Liver (tissue), 8 donors: ENCODE measurements at regions not wholly inside any gene's neighbourhood (a gene's known extent, or its start where the extent isn't known, plus 50 kb on each side); places are given as distances from the start of the nearest gene placed in this dataset.

Source experiments
- DNase-seq: peaks from one replicate; pipeline ENCODE4 v3.0.0-alpha.2; 2017; ENCODE audit warnings: low spot score
- H3K27ac ChIP-seq, 2 donors: one replicate each; pipeline ENCODE4 v1.7.0; 2013; ENCODE audit warnings: inconsistent platforms in 2 of 2, low read length in 2 of 2, control low read depth in 1 of 2, low read depth in 1 of 2, mild to moderate bottlenecking in 1 of 2
- H3K27me3 ChIP-seq, 4 donors: one replicate each; pipeline versions ENCODE4 v1.6.1 to v1.7.0; 2013; ENCODE audit warnings: low read length in 3 of 4, inconsistent platforms in 1 of 4, mild to moderate bottlenecking in 1 of 4, moderate library complexity in 1 of 4; ENCODE audit not compliant: control insufficient read depth in 4 of 4, insufficient read depth in 4 of 4
- H3K36me3 ChIP-seq, 4 donors: one replicate each; pipeline versions ENCODE4 v1.6.1 to v1.7.0; 2013; ENCODE audit warnings: low read length in 3 of 4, mild to moderate bottlenecking in 3 of 4, low read depth in 1 of 4, moderate library complexity in 1 of 4; ENCODE audit not compliant: control insufficient read depth in 4 of 4, insufficient read depth in 3 of 4
- H3K4me1 ChIP-seq, 4 donors: one replicate each; pipeline versions ENCODE4 v1.6.1 to v1.7.0; 2013; ENCODE audit warnings: low read length in 3 of 4, mild to moderate bottlenecking in 3 of 4, moderate library complexity in 1 of 4; ENCODE audit not compliant: control insufficient read depth in 4 of 4, insufficient read depth in 4 of 4
- H3K4me3 ChIP-seq, 3 donors: one replicate each; pipeline versions ENCODE4 v1.6.1 to v1.7.0; 2013; ENCODE audit warnings: low read length in 3 of 3, control low read depth in 1 of 3, low read depth in 1 of 3, mild to moderate bottlenecking in 1 of 3
- H3K9ac ChIP-seq, 2 donors: one replicate each; pipeline ENCODE4 v1.7.0; 2013; ENCODE audit warnings: low read length in 2 of 2, mild to moderate bottlenecking in 2 of 2, moderate library complexity in 2 of 2, control low read depth in 1 of 2, low read depth in 1 of 2
- H3K9me3 ChIP-seq, 4 donors: one replicate each; pipeline versions ENCODE4 v1.6.1 to v1.7.0; 2013; ENCODE audit warnings: low read length in 3 of 4; ENCODE audit not compliant: control insufficient read depth in 4 of 4
- ATF3 ChIP-seq: IDR thresholded peaks from 2 replicates; pipeline ENCODE4 v1.6.1; 2016; ENCODE audit warnings: antibody characterized with exemption
- CTCF ChIP-seq: fragments of 150-350 bp; IDR thresholded peaks from 2 replicates; pipeline ENCODE4 v1.5.1; 2017; ENCODE audit warnings: improper control_type of control experiment, low read depth, low read length; ENCODE audit not compliant: missing input control
- EGR1 ChIP-seq, 2 donors: IDR thresholded peaks; 2 replicates each; pipeline ENCODE4 v1.6.1; 2016 to 2018; ENCODE audit warnings: antibody characterized with exemption in 2 of 2, low read depth in 2 of 2
- FOXA1 ChIP-seq: IDR thresholded peaks from 2 replicates; pipeline ENCODE4 v1.6.1; 2016; ENCODE audit warnings: antibody characterized with exemption
- FOXA2 ChIP-seq: IDR thresholded peaks from 2 replicates; pipeline ENCODE4 v1.6.1; 2016; ENCODE audit warnings: antibody characterized with exemption
- GABPA ChIP-seq, 2 donors: IDR thresholded peaks in 1 of 2; conservative IDR thresholded peaks in 1 of 2; 2 replicates each; pipeline ENCODE4 v1.6.1; 2016; ENCODE audit warnings: antibody characterized with exemption in 2 of 2, mild to moderate bottlenecking in 1 of 2, moderate library complexity in 1 of 2
- HNF4A ChIP-seq, 2 donors: conservative IDR thresholded peaks; 2 replicates each; pipeline ENCODE4 v1.6.1; 2016; ENCODE audit warnings: antibody characterized with exemption in 2 of 2, mild to moderate bottlenecking in 2 of 2
- HNF4G ChIP-seq: IDR thresholded peaks from 2 replicates; pipeline ENCODE4 v1.6.1; 2016; ENCODE audit warnings: antibody characterized with exemption
- JUND ChIP-seq, 2 donors: IDR thresholded peaks; 2 replicates each; pipeline ENCODE4 v1.6.1; 2016; ENCODE audit warnings: antibody characterized with exemption in 2 of 2
- MAX ChIP-seq: IDR thresholded peaks from 2 replicates; pipeline ENCODE4 v1.6.1; 2016; ENCODE audit warnings: antibody characterized with exemption
- NR2F2 ChIP-seq: IDR thresholded peaks from 2 replicates; pipeline ENCODE4 v1.6.1; 2016; ENCODE audit warnings: antibody characterized with exemption
- RAD21 ChIP-seq, 2 donors: IDR thresholded peaks; 2 replicates each; pipeline ENCODE4 v1.6.1; 2016; ENCODE audit warnings: antibody characterized with exemption in 2 of 2, mild to moderate bottlenecking in 2 of 2
- REST ChIP-seq: IDR thresholded peaks from 2 replicates; pipeline ENCODE4 v1.6.1; 2016; ENCODE audit warnings: antibody characterized with exemption, mild to moderate bottlenecking
- RXRA ChIP-seq, 2 donors: IDR thresholded peaks; 2 replicates each; pipeline ENCODE4 v1.6.1; 2017 to 2018; ENCODE audit warnings: antibody characterized with exemption in 2 of 2, mild to moderate bottlenecking in 1 of 2
- SP1 ChIP-seq: IDR thresholded peaks from 2 replicates; pipeline ENCODE4 v1.6.1; 2018; ENCODE audit warnings: antibody characterized with exemption, mild to moderate bottlenecking
- TAF1 ChIP-seq: conservative IDR thresholded peaks from 2 replicates; pipeline ENCODE4 v1.6.1; 2016; ENCODE audit warnings: antibody characterized with exemption, mild to moderate bottlenecking
- YY1 ChIP-seq: IDR thresholded peaks from 2 replicates; pipeline ENCODE4 v1.6.1; 2016; ENCODE audit warnings: antibody characterized with exemption, mild to moderate bottlenecking
- ZBTB33 ChIP-seq: IDR thresholded peaks from 2 replicates; pipeline ENCODE4 v1.6.1; 2016; ENCODE audit warnings: antibody characterized with exemption
- WGBS: extraction: QIAGEN DNeasy Blood & Tissue Kit; methylation state at CpG from one replicate; pipeline ENCODE4 v1.1.7; 2013; 5-methylcytosine and 5-hydroxymethylcytosine counted together
- donor health status: healthy.
- donor health status: healthy.
- donor health status: healthy.
- donor health status: healthy.
- donor health status: healthy.

GRCh38 chr22:27193636-27194035, 536.2 kb downstream of the MIAT start:
- TF ChIP-seq HNF4G (no peak), FOXA1 (no peak), SP1 (no peak), MAX (no peak), REST (no peak), ZBTB33 (no peak), RXRA (IDR thresholded peaks at IDR 0.05) (no peak), YY1 (no peak), CTCF (no peak), NR2F2 (no peak), JUND (IDR thresholded peaks at IDR 0.05) (no peak), HNF4A (conservative IDR thresholded peaks at IDR 0.05) (no peak), ATF3 (no peak), EGR1 (IDR thresholded peaks at IDR 0.05; ENCODE audit: low read depth in 2 of 2) (no peak)
- no peaks in the 10 kb centered on the region for H3K27me3 ChIP-seq
- no peak for DNase-seq
- H3K4me3 ChIP-seq: no peak overlapping the region
- H3K9ac ChIP-seq: no peak overlapping the region
- peaks cover 0 to 10% (median 3%) of the 10 kb centered on the region in 4 donors for H3K9me3 ChIP-seq
- H3K36me3 ChIP-seq: no peaks in the 10 kb centered on the region
- no peak overlapping the region for H3K27ac ChIP-seq
- H3K4me1 ChIP-seq: no peaks in the 10 kb centered on the region
- WGBS: 75% methylated on average over 2 of the region's 2 CpGs

- peaks cover 0 to 10% (median 3%) of the 10 kb centered on the region in 4 donors for H3K9me3 ChIP-seq
- H3K9ac ChIP-seq: no peak overlapping the region
- H3K27me3 ChIP-seq: no peaks in the 10 kb centered on the region
- DNase-seq: no peak
- no peaks in the 10 kb centered on the region for H3K4me1 ChIP-seq
- H3K36me3 ChIP-seq: no peaks in the 10 kb centered on the region
- H3K4me3 ChIP-seq: no peak overlapping the region
- H3K27ac ChIP-seq: no peak overlapping the region
- WGBS: 49% methylated on average over 4 of the region's 4 CpGs
- no peak for TF ChIP-seq NR2F2
- TF ChIP-seq HNF4A (conservative IDR thresholded peaks at IDR 0.05): no peak
- TF ChIP-seq SP1: no peak
- TF ChIP-seq HNF4G: no peak
- no peak for TF ChIP-seq RAD21 (IDR thresholded peaks at IDR 0.05)
- TF ChIP-seq JUND (IDR thresholded peaks at IDR 0.05): no peak
- no peak for TF ChIP-seq CTCF
- TF ChIP-seq EGR1 (IDR thresholded peaks at IDR 0.05; ENCODE audit: low read depth in 2 of 2): no peak
- no peak for TF ChIP-seq FOXA2
- TF ChIP-seq TAF1: no peak
- TF ChIP-seq ZBTB33: no peak
- no peak for TF ChIP-seq FOXA1
- TF ChIP-seq RXRA (IDR thresholded peaks at IDR 0.05): no peak
- TF ChIP-seq GABPA (IDR thresholded peaks at IDR 0.05 in 1 of 2, conservative IDR thresholded peaks at IDR 0.05 in 1 of 2): no peak
These were observed 536.8 kb downstream of the MIAT start for GRCh38 chr22:27194096-27194748.
